ENCODE measurements at regions not wholly inside any gene's neighbourhood (a gene's known extent, or its start where the extent isn't known, plus 50 kb on each side); places are given as distances from the start of the nearest gene placed in this dataset.

GRCh38 chr10:108852211-108852610 is 1071.1 kb downstream of the XPNPEP1 start:
- H3K27me3 ChIP-seq (ENCODE audit: control insufficient read depth, insufficient read depth, low read length) = no peaks in the 10 kb centered on the region
- no peak for DNase-seq (ENCODE audit: low read depth, low spot score)
- H3K4me3 ChIP-seq (ENCODE audit: low read depth, low read length) = no peak overlapping the region
- ChIA-PET CTCF (no interaction called here), POLR2A (no interaction called here)
- TF ChIP-seq CTCF (IDR thresholded peaks at IDR 0.05; ENCODE audit: low read depth, low read length) = no peak
- no peaks in the 10 kb centered on the region for H3K9me3 ChIP-seq (ENCODE audit: control insufficient read depth, insufficient read depth, low read length)
- no peak overlapping the region for H3K27ac ChIP-seq (ENCODE audit: low read depth, low read length)

- H3K9me3 ChIP-seq (ENCODE audit: control insufficient read depth, insufficient read depth, low read length) = no peaks in the 10 kb centered on the region
- no peak overlapping the region for H3K27ac ChIP-seq (ENCODE audit: low read depth, low read length)
- no peak for DNase-seq (ENCODE audit: low read depth, low spot score)
- no peak for TF ChIP-seq CTCF (IDR thresholded peaks at IDR 0.05; ENCODE audit: low read depth, low read length)
- POLR2A ChIA-PET = no interaction called here
- CTCF ChIA-PET = no interaction called here
- H3K27me3 ChIP-seq (ENCODE audit: control insufficient read depth, insufficient read depth, low read length) = no peaks in the 10 kb centered on the region
- no peak overlapping the region for H3K4me3 ChIP-seq (ENCODE audit: low read depth, low read length)
These were observed 1073.0 kb downstream of the XPNPEP1 start for GRCh38 chr10:108850138-108850854.

GRCh38 chr10:108849688-108850087 is 1073.6 kb downstream of the XPNPEP1 start:
- ChIA-PET CTCF (no interaction called here), POLR2A (interaction anchor here (0.5 kb wide), 1 partner anchor 65 kb away, joined by 3 read pairs; no protein-coding TSS in a partner anchor)

DNA sequence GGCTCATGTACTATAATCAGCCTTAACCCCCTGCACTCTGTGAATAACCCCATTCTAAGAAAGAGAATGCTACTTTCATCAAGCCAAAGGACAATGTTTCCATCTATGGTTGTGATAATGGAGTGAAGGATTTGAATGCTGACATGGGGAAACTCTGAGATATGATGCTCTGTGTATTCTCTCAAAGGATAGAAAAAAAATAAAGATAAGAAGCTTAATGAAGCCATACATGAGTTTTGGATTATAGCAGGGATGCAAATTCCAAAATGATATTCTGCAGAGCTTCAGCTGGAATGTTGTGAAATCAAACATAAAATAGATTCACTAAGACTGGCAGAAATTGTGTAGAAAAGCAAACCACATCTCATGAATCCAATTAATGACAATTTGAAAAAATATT is 1074.1 kb downstream of the XPNPEP1 start:
- Histone ChIP-seq H3K4me3 (ENCODE audit: low read depth, low read length) (no peak overlapping the region), H3K27ac (ENCODE audit: low read depth, low read length) (no peak overlapping the region), H3K9me3 (ENCODE audit: control insufficient read depth, insufficient read depth, low read length) (no peaks in the 10 kb centered on the region), H3K27me3 (ENCODE audit: control insufficient read depth, insufficient read depth, low read length) (no peaks in the 10 kb centered on the region)
- ChIA-PET CTCF (no interaction called here), POLR2A (interaction anchor here (0.5 kb wide), 1 partner anchor 65 kb away, joined by 3 read pairs; no protein-coding TSS in a partner anchor)
- DNase-seq (ENCODE audit: low read depth, low spot score) = no peak
- TF ChIP-seq CTCF (IDR thresholded peaks at IDR 0.05; ENCODE audit: low read depth, low read length) = no peak

More at GRCh38 chr10:108849688-108850087, 1073.6 kb downstream of the XPNPEP1 start:
- no peak for DNase-seq (ENCODE audit: low read depth, low spot score)
- Histone ChIP-seq H3K27me3 (ENCODE audit: control insufficient read depth, insufficient read depth, low read length) (no peaks in the 10 kb centered on the region), H3K4me3 (ENCODE audit: low read depth, low read length) (no peak overlapping the region), H3K9me3 (ENCODE audit: control insufficient read depth, insufficient read depth, low read length) (no peaks in the 10 kb centered on the region), H3K27ac (ENCODE audit: low read depth, low read length) (no peak overlapping the region)
- no peak for TF ChIP-seq CTCF (IDR thresholded peaks at IDR 0.05; ENCODE audit: low read depth, low read length)

GRCh38 chr10:108848046-108848445 is 1075.3 kb downstream of the XPNPEP1 start:
- TF ChIP-seq CTCF (IDR thresholded peaks at IDR 0.05; ENCODE audit: low read depth, low read length) = no peak
- ChIA-PET POLR2A (no interaction called here), CTCF (no interaction called here)
- no peaks in the 10 kb centered on the region for H3K9me3 ChIP-seq (ENCODE audit: control insufficient read depth, insufficient read depth, low read length)
- no peak overlapping the region for H3K4me3 ChIP-seq (ENCODE audit: low read depth, low read length)
- no peak overlapping the region for H3K27ac ChIP-seq (ENCODE audit: low read depth, low read length)
- no peaks in the 10 kb centered on the region for H3K27me3 ChIP-seq (ENCODE audit: control insufficient read depth, insufficient read depth, low read length)
- DNase-seq (ENCODE audit: low read depth, low spot score) = no peak
